ENCODE measurements at regions not wholly inside any gene's neighbourhood (a gene's known extent, or its start where the extent isn't known, plus 50 kb on each side); places are given as distances from the start of the nearest gene placed in this dataset.
"Not testable (repeated sequence)": the region's sequence is repeated elsewhere in the genome, so short reads cannot be mapped to it uniquely, and the experiment has no call there.

- Histone ChIP-seq H3K4me1 (no peaks in the 10 kb centered on the region), H3K9me3 (peaks cover 0 to 10% (median 0%) of the 10 kb centered on the region in 4 donors), H3K27ac (no peak overlapping the region), H3K4me3 (no peak overlapping the region), H3K36me3 (no peaks in the 10 kb centered on the region), H3K27me3 (no peaks in the 10 kb centered on the region)
- TF ChIP-seq EP300 (IDR thresholded peaks at IDR 0.05) (no peak), POLR2A (IDR thresholded peaks at IDR 0.05) (no peak), CTCF (IDR thresholded peaks at IDR 0.05) (no peak), POLR2AphosphoS5 (IDR thresholded peaks at IDR 0.05) (no peak)
- WGBS, 5 donors: 78 to 87% (median 80%) methylated on average over 2 of the region's 2 CpGs
- no peak for DNase-seq
- intact Hi-C loops (cut with DNase I; ENCODE audit: low total_unique reads): no loop called here
Observed at GRCh38 chr13:42420304-42420703, 148.4 kb downstream of the AKAP11 start.

GRCh38 chr13:42422681-42423080 lies 150.7 kb downstream of the AKAP11 start:
- 79 to 92% (median 83%) methylated on average over 2 of the region's 2 CpGs for WGBS, 5 donors
- Histone ChIP-seq H3K27ac (no peak overlapping the region), H3K4me3 (no peak overlapping the region), H3K27me3 (no peaks in the 10 kb centered on the region), H3K36me3 (no peaks in the 10 kb centered on the region), H3K4me1 (no peaks in the 10 kb centered on the region), H3K9me3 (peaks cover 0 to 10% (median 0%) of the 10 kb centered on the region in 4 donors)
- TF ChIP-seq POLR2AphosphoS5 (IDR thresholded peaks at IDR 0.05) (no peak), CTCF (IDR thresholded peaks at IDR 0.05) (no peak), POLR2A (IDR thresholded peaks at IDR 0.05) (no peak), EP300 (IDR thresholded peaks at IDR 0.05) (no peak)
- intact Hi-C loops (cut with DNase I; ENCODE audit: low total_unique reads): no loop called here
- no peak for DNase-seq

- 90 to 96% (median 95%) methylated on average over 2 of the region's 2 CpGs for WGBS, 5 donors
- TF ChIP-seq POLR2A (IDR thresholded peaks at IDR 0.05): no peak
- no peak for TF ChIP-seq CTCF (IDR thresholded peaks at IDR 0.05)
- no peak for TF ChIP-seq POLR2AphosphoS5 (IDR thresholded peaks at IDR 0.05)
- TF ChIP-seq EP300 (IDR thresholded peaks at IDR 0.05): no peak
- H3K9me3 ChIP-seq: peaks cover 0 to 10% (median 0%) of the 10 kb centered on the region in 4 donors
Observed at GRCh38 chr13:42424182-42424581, 149.8 kb upstream of the TNFSF11 start.

GRCh38 chr13:42445354-42445753 lies 128.6 kb upstream of the TNFSF11 start:
- intact Hi-C loops (cut with DNase I; ENCODE audit: low total_unique reads): no loop called here
- H3K9me3 ChIP-seq: peaks cover 4 to 32% (median 27%) of the 10 kb centered on the region in 4 donors
- no peaks in the 10 kb centered on the region for H3K27me3 ChIP-seq
- H3K27ac ChIP-seq: no peak overlapping the region
- H3K4me1 ChIP-seq: no peaks in the 10 kb centered on the region
- no peak for TF ChIP-seq POLR2A (IDR thresholded peaks at IDR 0.05)
- no peak for TF ChIP-seq CTCF (IDR thresholded peaks at IDR 0.05)
- TF ChIP-seq POLR2AphosphoS5 (IDR thresholded peaks at IDR 0.05): no peak
- TF ChIP-seq EP300 (IDR thresholded peaks at IDR 0.05): no peak
- DNase-seq: no peak
- H3K36me3 ChIP-seq: no peaks in the 10 kb centered on the region
- no peak overlapping the region for H3K4me3 ChIP-seq
- 80 to 94% (median 91%) methylated on average over 1 of the region's 1 CpG for WGBS, 5 donors

More at GRCh38 chr13:42424182-42424581, 149.8 kb upstream of the TNFSF11 start:
- DNase-seq: no peak
- Histone ChIP-seq H3K4me3 (no peak overlapping the region), H3K36me3 (no peaks in the 10 kb centered on the region), H3K4me1 (no peaks in the 10 kb centered on the region), H3K27ac (no peak overlapping the region), H3K27me3 (no peaks in the 10 kb centered on the region)
- intact Hi-C loops (cut with DNase I; ENCODE audit: low total_unique reads): no loop called here

GRCh38 chr13:42446597-42446996 lies 127.4 kb upstream of the TNFSF11 start:
- WGBS, 5 donors: 89 to 96% (median 93%) methylated on average over 5 of the region's 5 CpGs
- H3K4me3 ChIP-seq; H3K36me3 ChIP-seq; H3K4me1 ChIP-seq; H3K27ac ChIP-seq; intact Hi-C loops (cut with DNase I; ENCODE audit: low total_unique reads); H3K27me3 ChIP-seq; DNase-seq: not testable (repeated sequence)
- peaks cover 4 to 32% (median 27%) of the 10 kb centered on the region in 4 donors for H3K9me3 ChIP-seq
